ENCODE measurements at regions not wholly inside any gene's neighbourhood (a gene's known extent, or its start where the extent isn't known, plus 50 kb on each side); places are given as distances from the start of the nearest gene placed in this dataset.

- H2AFZ ChIP-seq (ENCODE audit: control insufficient read depth, low read depth, low read length) = no peak overlapping the region
- intact Hi-C loops (cut with micrococcal nuclease; ENCODE audit: unreplicated experiment) = no loop called here
- H3K4me2 ChIP-seq (ENCODE audit: control insufficient read depth, insufficient read depth) = no peak overlapping the region
- DNase-seq (ENCODE audit: low read depth, low spot score) (no peak), FAIRE-seq (no peak), ATAC-seq (no peak)
- CTCF ChIA-PET = no interaction called here
- no peaks in the 10 kb centered on the region; the same call in 1 of the 3 replicates for H3K9me3 ChIP-seq (replicated peaks; ENCODE audit: control insufficient read depth, insufficient read depth, low read length)
- no peak overlapping the region for H3K4me3 ChIP-seq
- no peak overlapping the region for H3K9ac ChIP-seq (ENCODE audit: control insufficient read depth, insufficient read depth, low read length)
- POLR2A ChIA-PET = no interaction called here
- RAD21 ChIA-PET (ENCODE audit: unreplicated experiment) = no interaction called here
- H3K27ac ChIP-seq (ENCODE audit: control insufficient read depth, insufficient read depth) = no peak overlapping the region
- no peaks in the 10 kb centered on the region for H3K4me1 ChIP-seq (ENCODE audit: control insufficient read depth, insufficient read depth, low read length)
- no peaks in the 10 kb centered on the region for H4K20me1 ChIP-seq (ENCODE audit: control insufficient read depth, insufficient read depth)
- H3K36me3 ChIP-seq (ENCODE audit: control insufficient read depth in 2 of 2, insufficient read depth in 2 of 2, low read length in 1 of 2) = no peaks in the 10 kb centered on the region; a peak in 1 of 4 replicates
- TF ChIP-seq ZNF24 (IDR thresholded peaks at IDR 0.05) (no peak), JUNB (IDR thresholded peaks at IDR 0.05) (no peak), ZNF217 (IDR thresholded peaks at IDR 0.05) (no peak), MXI1 (IDR thresholded peaks at IDR 0.05; ENCODE audit: low read depth, low read length) (no peak), NR2C2 (IDR thresholded peaks at IDR 0.05; ENCODE audit: borderline replicate concordance, control insufficient read depth, insufficient read length, low read depth) (no peak), RAD51 (IDR thresholded peaks at IDR 0.05) (no peak), ZZZ3 (IDR thresholded peaks at IDR 0.05; ENCODE audit: control insufficient read depth, insufficient read length, low read depth) (no peak), RAD21 (IDR thresholded peaks at IDR 0.05; ENCODE audit: insufficient read depth, low read depth, low read length) (no peak), NFYB (IDR thresholded peaks at IDR 0.05; ENCODE audit: insufficient read depth, low read depth, low read length) (no peak), ZBTB33 (IDR thresholded peaks at IDR 0.05) (no peak), ZBED1 (IDR thresholded peaks at IDR 0.05; ENCODE audit: borderline replicate concordance) (no peak), RB1 (IDR thresholded peaks at IDR 0.05; ENCODE audit: borderline replicate concordance) (no peak), CBFB (IDR thresholded peaks at IDR 0.05; ENCODE audit: low read depth) (no peak), IKZF1 (conservative IDR thresholded peaks at IDR 0.05) (no peak), BRCA1 (IDR thresholded peaks at IDR 0.05; ENCODE audit: low read depth, low read length) (no peak)
- TF ChIP-seq, protein P1, sequence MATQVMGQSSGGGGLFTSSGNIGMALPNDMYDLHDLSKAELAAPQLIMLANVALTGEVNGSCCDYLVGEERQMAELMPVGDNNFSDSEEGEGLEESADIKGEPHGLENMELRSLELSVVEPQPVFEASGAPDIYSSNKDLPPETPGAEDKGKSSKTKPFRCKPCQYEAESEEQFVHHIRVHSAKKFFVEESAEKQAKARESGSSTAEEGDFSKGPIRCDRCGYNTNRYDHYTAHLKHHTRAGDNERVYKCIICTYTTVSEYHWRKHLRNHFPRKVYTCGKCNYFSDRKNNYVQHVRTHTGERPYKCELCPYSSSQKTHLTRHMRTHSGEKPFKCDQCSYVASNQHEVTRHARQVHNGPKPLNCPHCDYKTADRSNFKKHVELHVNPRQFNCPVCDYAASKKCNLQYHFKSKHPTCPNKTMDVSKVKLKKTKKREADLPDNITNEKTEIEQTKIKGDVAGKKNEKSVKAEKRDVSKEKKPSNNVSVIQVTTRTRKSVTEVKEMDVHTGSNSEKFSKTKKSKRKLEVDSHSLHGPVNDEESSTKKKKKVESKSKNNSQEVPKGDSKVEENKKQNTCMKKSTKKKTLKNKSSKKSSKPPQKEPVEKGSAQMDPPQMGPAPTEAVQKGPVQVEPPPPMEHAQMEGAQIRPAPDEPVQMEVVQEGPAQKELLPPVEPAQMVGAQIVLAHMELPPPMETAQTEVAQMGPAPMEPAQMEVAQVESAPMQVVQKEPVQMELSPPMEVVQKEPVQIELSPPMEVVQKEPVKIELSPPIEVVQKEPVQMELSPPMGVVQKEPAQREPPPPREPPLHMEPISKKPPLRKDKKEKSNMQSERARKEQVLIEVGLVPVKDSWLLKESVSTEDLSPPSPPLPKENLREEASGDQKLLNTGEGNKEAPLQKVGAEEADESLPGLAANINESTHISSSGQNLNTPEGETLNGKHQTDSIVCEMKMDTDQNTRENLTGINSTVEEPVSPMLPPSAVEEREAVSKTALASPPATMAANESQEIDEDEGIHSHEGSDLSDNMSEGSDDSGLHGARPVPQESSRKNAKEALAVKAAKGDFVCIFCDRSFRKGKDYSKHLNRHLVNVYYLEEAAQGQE (IDR thresholded peaks at IDR 0.05; ENCODE audit: low read depth, low read length) = no peak
- TF ChIP-seq, protein P2, sequence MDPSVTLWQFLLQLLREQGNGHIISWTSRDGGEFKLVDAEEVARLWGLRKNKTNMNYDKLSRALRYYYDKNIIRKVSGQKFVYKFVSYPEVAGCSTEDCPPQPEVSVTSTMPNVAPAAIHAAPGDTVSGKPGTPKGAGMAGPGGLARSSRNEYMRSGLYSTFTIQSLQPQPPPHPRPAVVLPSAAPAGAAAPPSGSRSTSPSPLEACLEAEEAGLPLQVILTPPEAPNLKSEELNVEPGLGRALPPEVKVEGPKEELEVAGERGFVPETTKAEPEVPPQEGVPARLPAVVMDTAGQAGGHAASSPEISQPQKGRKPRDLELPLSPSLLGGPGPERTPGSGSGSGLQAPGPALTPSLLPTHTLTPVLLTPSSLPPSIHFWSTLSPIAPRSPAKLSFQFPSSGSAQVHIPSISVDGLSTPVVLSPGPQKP (IDR thresholded peaks at IDR 0.05; ENCODE audit: low read depth, low read length) = no peak
- TF ChIP-seq, protein P3, sequence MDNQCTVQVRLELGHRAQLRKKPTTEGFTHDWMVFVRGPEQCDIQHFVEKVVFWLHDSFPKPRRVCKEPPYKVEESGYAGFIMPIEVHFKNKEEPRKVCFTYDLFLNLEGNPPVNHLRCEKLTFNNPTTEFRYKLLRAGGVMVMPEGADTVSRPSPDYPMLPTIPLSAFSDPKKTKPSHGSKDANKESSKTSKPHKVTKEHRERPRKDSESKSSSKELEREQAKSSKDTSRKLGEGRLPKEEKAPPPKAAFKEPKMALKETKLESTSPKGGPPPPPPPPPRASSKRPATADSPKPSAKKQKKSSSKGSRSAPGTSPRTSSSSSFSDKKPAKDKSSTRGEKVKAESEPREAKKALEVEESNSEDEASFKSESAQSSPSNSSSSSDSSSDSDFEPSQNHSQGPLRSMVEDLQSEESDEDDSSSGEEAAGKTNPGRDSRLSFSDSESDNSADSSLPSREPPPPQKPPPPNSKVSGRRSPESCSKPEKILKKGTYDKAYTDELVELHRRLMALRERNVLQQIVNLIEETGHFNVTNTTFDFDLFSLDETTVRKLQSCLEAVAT (IDR thresholded peaks at IDR 0.05) = no peak
- H3K79me2 ChIP-seq (ENCODE audit: control insufficient read depth, insufficient read depth, low read length) = no peaks in the 10 kb centered on the region
- no peaks in the 10 kb centered on the region for H3K27me3 ChIP-seq (replicated peaks in 1 of 2; ENCODE audit: control insufficient read depth in 2 of 2, insufficient read depth in 2 of 2, low read length in 1 of 2)
- in situ Hi-C loops (cut with MboI) = no loop called here
- BruUV-seq (replicated peaks) = no TSS peak
- SMC1A ChIA-PET (ENCODE audit: uncharacterized antibody, unreplicated experiment) = interaction anchor here (0.8 kb wide), 1 partner anchor 9 kb away, joined by 3 read pairs; no protein-coding TSS in a partner anchor
Measured at GRCh38 chr5:161094411-161094810, 242.4 kb upstream of the ATP10B start.

Measured in GM12878 (cell line).